HepG2 (cell line): ENCODE measurements at regions not wholly inside any gene's neighbourhood (a gene's known extent, or its start where the extent isn't known, plus 50 kb on each side); places are given as distances from the start of the nearest gene placed in this dataset.

ENCODE experiments used
- FUBP1 ChIP-seq: sonication (generic); formaldehyde crosslinking; IDR thresholded peaks from 2 replicates; pipeline ENCODE4 v1.5.1; 2020; ENCODE audit warnings: missing genetic modification reagents, mild to moderate bottlenecking, borderline replicate concordance
- PBX2 ChIP-seq: IDR thresholded peaks from 2 replicates; pipeline ENCODE4 v1.6.1; 2016; ENCODE audit warnings: control low read depth
- POLR2A ChIP-seq, 2 experiments: IDR thresholded peaks; 2 replicates each; pipeline ENCODE4 v1.6.1; 2011; ENCODE audit warnings: low read depth in 2 of 2, low read length in 2 of 2, mild to moderate bottlenecking in 1 of 2, moderate library complexity in 1 of 2; ENCODE audit not compliant: insufficient read depth in 1 of 2
- ZBTB26 ChIP-seq: IDR thresholded peaks from 2 replicates; pipeline ENCODE4 v1.6.1; 2016; ENCODE audit warnings: missing compliant biosample characterization, missing genetic modification reagents, borderline replicate concordance
- ZBTB33 ChIP-seq: sonication (generic); formaldehyde crosslinking; IDR thresholded peaks from 2 replicates; pipeline ENCODE4 v1.4.0; 2020; ENCODE audit warnings: missing genetic modification reagents
- ZNF776 ChIP-seq: sonication (generic); formaldehyde crosslinking; IDR thresholded peaks from 2 replicates; pipeline ENCODE4 v1.4.0; 2020; ENCODE audit warnings: mild to moderate bottlenecking, missing genetic modification reagents

- no peak for TF ChIP-seq ZBTB26 (CRISPR knock-in tag)
- TF ChIP-seq FUBP1 (CRISPR knock-in tag) = no peak
- no peak for TF ChIP-seq PBX2
- TF ChIP-seq POLR2A (IDR thresholded peaks at IDR 0.05; ENCODE audit: insufficient read depth in 1 of 2, low read depth in 2 of 2, low read length in 2 of 2) = no peak
- TF ChIP-seq ZBTB33 (CRISPR knock-in tag) = no peak
- TF ChIP-seq ZNF776 = no peak
Measured at GRCh38 chr2:66805968-66806367, 371.0 kb downstream of the MEIS1 start.
